ENCODE measurements at regions not wholly inside any gene's neighbourhood (a gene's known extent, or its start where the extent isn't known, plus 50 kb on each side); places are given as distances from the start of the nearest gene placed in this dataset.

DNA sequence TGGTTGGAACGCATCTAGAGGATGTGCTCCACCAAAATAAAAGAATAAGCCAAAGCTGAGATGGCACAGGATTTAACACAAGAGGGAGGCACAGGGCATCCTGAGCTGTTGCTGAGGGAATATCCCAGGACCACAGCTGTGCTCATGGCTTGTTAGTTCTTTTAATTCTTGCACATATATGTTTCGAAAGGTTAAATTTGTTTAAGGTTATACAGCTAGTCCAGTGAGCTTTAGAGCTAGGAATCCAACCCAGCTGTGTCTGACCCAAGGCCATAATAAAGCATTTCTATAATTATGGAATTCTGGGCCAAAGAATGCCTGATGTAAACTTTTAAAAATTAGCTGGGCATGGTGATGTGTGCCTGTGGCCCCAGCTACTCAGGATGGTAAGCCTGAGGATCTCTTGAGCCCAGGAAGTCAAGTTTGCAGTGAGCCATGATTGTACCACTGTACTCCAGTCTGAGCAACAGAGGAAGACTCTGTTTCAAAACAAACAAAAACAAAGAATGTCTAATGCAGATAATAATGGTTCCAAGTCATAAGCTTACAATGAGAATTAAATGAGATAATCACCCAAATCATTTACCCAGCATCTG, 66.4 kb upstream of the CCBE1 start:
- no peak for DNase-seq
- no peaks in the 10 kb centered on the region for H3K4me1 ChIP-seq (ENCODE audit: control insufficient read depth, insufficient read depth, low read length)
- no peaks in the 10 kb centered on the region for H3K36me3 ChIP-seq (ENCODE audit: control insufficient read depth, insufficient read depth, low read length)
- H3K27ac Mint-ChIP-seq: no peak overlapping the region
- TF ChIP-seq CTCF (conservative IDR thresholded peaks at IDR 0.05): no peak
- H3K4me1 Mint-ChIP-seq: no peaks in the 10 kb centered on the region
- no peaks in the 10 kb centered on the region for H3K9me3 ChIP-seq (ENCODE audit: control insufficient read depth, low read length)
- H3K4me3 Mint-ChIP-seq: no peak overlapping the region
- H3K4me3 ChIP-seq (ENCODE audit: low read length): no peak overlapping the region
- H3K27me3 ChIP-seq (ENCODE audit: control insufficient read depth, insufficient read depth, low read length, poor library complexity, severe bottlenecking): no peaks in the 10 kb centered on the region
- WGBS, 2 experiments (ENCODE audit: insufficient coverage in 1 of 2, insufficient read length in 1 of 2): 85 to 94% methylated on average over 2 of the region's 2 CpGs
- H3K9ac ChIP-seq (ENCODE audit: extremely low read depth, low read length, poor library complexity, severe bottlenecking): no peak overlapping the region
- H3K36me3 Mint-ChIP-seq (ENCODE audit: low read depth): no peaks in the 10 kb centered on the region
- peaks cover 2% of the 10 kb centered on the region for H3K9me3 Mint-ChIP-seq
- H3K27me3 Mint-ChIP-seq (ENCODE audit: insufficient read depth): peaks cover 22% of the 10 kb centered on the region
- H3K27ac ChIP-seq (ENCODE audit: low read depth, low read length): no peak overlapping the region

GRCh38 chr18:59760619-59761600, 63.7 kb upstream of the CCBE1 start:
- H3K4me3 ChIP-seq (ENCODE audit: low read length): no peak overlapping the region
- H3K4me3 Mint-ChIP-seq: no peak overlapping the region
- no peak overlapping the region for H3K9ac ChIP-seq (ENCODE audit: extremely low read depth, low read length, poor library complexity, severe bottlenecking)
- H3K27ac Mint-ChIP-seq: no peak overlapping the region
- H3K4me1 ChIP-seq (ENCODE audit: control insufficient read depth, insufficient read depth, low read length): no peaks in the 10 kb centered on the region
- no peaks in the 10 kb centered on the region for H3K9me3 Mint-ChIP-seq
- WGBS, 2 experiments (ENCODE audit: insufficient coverage in 1 of 2, insufficient read length in 1 of 2): 91 to 94% methylated on average over 6 to 11 of the region's 11 CpGs
- H3K36me3 Mint-ChIP-seq (ENCODE audit: low read depth): no peaks in the 10 kb centered on the region
- DNase-seq: no peak
- TF ChIP-seq CTCF (conservative IDR thresholded peaks at IDR 0.05): no peak
- H3K9me3 ChIP-seq (ENCODE audit: control insufficient read depth, low read length): no peaks in the 10 kb centered on the region
- no peaks in the 10 kb centered on the region for H3K4me1 Mint-ChIP-seq
- no peaks in the 10 kb centered on the region for H3K36me3 ChIP-seq (ENCODE audit: control insufficient read depth, insufficient read depth, low read length)
- no peak overlapping the region for H3K27ac ChIP-seq (ENCODE audit: low read depth, low read length)
- no peaks in the 10 kb centered on the region for H3K27me3 ChIP-seq (ENCODE audit: control insufficient read depth, insufficient read depth, low read length, poor library complexity, severe bottlenecking)
- peaks cover 14% of the 10 kb centered on the region for H3K27me3 Mint-ChIP-seq (ENCODE audit: insufficient read depth)

- Mint-ChIP-seq H3K9me3 (no peaks in the 10 kb centered on the region), H3K4me3 (no peak overlapping the region), H3K36me3 (ENCODE audit: low read depth) (no peaks in the 10 kb centered on the region), H3K4me1 (no peaks in the 10 kb centered on the region), H3K27me3 (ENCODE audit: insufficient read depth) (peaks cover 14% of the 10 kb centered on the region), H3K27ac (no peak overlapping the region)
- Histone ChIP-seq H3K27me3 (ENCODE audit: control insufficient read depth, insufficient read depth, low read length, poor library complexity, severe bottlenecking) (no peaks in the 10 kb centered on the region), H3K36me3 (ENCODE audit: control insufficient read depth, insufficient read depth, low read length) (no peaks in the 10 kb centered on the region), H3K4me3 (ENCODE audit: low read length) (no peak overlapping the region), H3K4me1 (ENCODE audit: control insufficient read depth, insufficient read depth, low read length) (no peaks in the 10 kb centered on the region), H3K27ac (ENCODE audit: low read depth, low read length) (no peak overlapping the region), H3K9ac (ENCODE audit: extremely low read depth, low read length, poor library complexity, severe bottlenecking) (no peak overlapping the region), H3K9me3 (ENCODE audit: control insufficient read depth, low read length) (no peaks in the 10 kb centered on the region)
- WGBS, 2 experiments (ENCODE audit: insufficient coverage in 1 of 2, insufficient read length in 1 of 2): 100% methylated on average over 4 of the region's 4 CpGs; no CpG with 5 or more reads in 1 of the 2 experiments
- DNase-seq: no peak
- TF ChIP-seq CTCF (conservative IDR thresholded peaks at IDR 0.05): no peak
Measured at GRCh38 chr18:59760212-59760611, 63.0 kb upstream of the CCBE1 start.
